PC-9 (cell line): ENCODE measurements at regions not wholly inside any gene's neighbourhood (a gene's known extent, or its start where the extent isn't known, plus 50 kb on each side); places are given as distances from the start of the nearest gene placed in this dataset.

ENCODE experiments used
- CTCF ChIP-seq: fragments of 200-600 bp; sonication (generic); conservative IDR thresholded peaks from 2 replicates; pipeline ENCODE4 v1.6.1; 2017; ENCODE audit warnings: mixed run types, antibody characterized with exemption, mild to moderate bottlenecking, moderate library complexity
- EZH2 ChIP-seq: fragments of 200-600 bp; sonication (generic); IDR thresholded peaks from 2 replicates; pipeline ENCODE4 v1.8.0; 2017; ENCODE audit warnings: antibody characterized with exemption, low read depth

GRCh38 chr5:6003040-6003825 is 375.1 kb downstream of the MED10 start:
- TF ChIP-seq EZH2, result no peak
- TF ChIP-seq CTCF, result no peak
